Upper lobe of left lung (tissue), 6 donors: ENCODE measurements at regions not wholly inside any gene's neighbourhood (a gene's known extent, or its start where the extent isn't known, plus 50 kb on each side); places are given as distances from the start of the nearest gene placed in this dataset.
"Not testable (repeated sequence)": the region's sequence is repeated elsewhere in the genome, so short reads cannot be mapped to it uniquely, and the experiment has no call there.

Experiments used
- ATAC-seq, 2 donors: fragments of 200-7000 bp; cut with Tn5 transposase; one replicate each; pipeline ENCODE4 v1.9.1; 2022; ENCODE audit warnings: mild to moderate bottlenecking in 2 of 2, moderate library complexity in 2 of 2; ENCODE audit not compliant: low FRiP score in 2 of 2
- DNase-seq, 2 donors: peaks; one replicate each; pipeline ENCODE4 v3.0.0-alpha.2; 2019 to 2020
- H3K27ac ChIP-seq, 4 donors: fragments of 200-600 bp; sonication (generic); one replicate each; pipeline ENCODE4 v1.5.1; 2016 to 2019
- H3K27me3 ChIP-seq, 4 donors: fragments of 200-600 bp; sonication (generic); one replicate each; pipeline ENCODE4 v1.5.1; 2017 to 2019
- H3K36me3 ChIP-seq, 4 donors: fragments of 200-600 bp; sonication (generic); one replicate each; pipeline ENCODE4 v1.5.1; 2016 to 2019
- H3K4me1 ChIP-seq, 4 donors: fragments of 200-600 bp; sonication (generic); one replicate each; pipeline ENCODE4 v1.5.1; 2018 to 2019
- H3K4me3 ChIP-seq, 4 donors: fragments of 200-600 bp; sonication (generic); one replicate each; pipeline ENCODE4 v1.5.1; 2017 to 2019; ENCODE audit warnings: mild to moderate bottlenecking in 2 of 4, moderate library complexity in 1 of 4
- H3K9me3 ChIP-seq, 4 donors: fragments of 200-600 bp; sonication (generic); one replicate each; pipeline ENCODE4 v1.5.1; 2018 to 2019
- CTCF ChIP-seq, 6 experiments: fragments of 450-650 bp in 4 of 6; fragments of 200-600 bp in 2 of 6; sonication (generic) in 2 of 6; IDR thresholded peaks; one replicate each; pipeline ENCODE4 v1.5.1; 2016 to 2019; ENCODE audit warnings: antibody characterized with exemption in 6 of 6
- EP300 ChIP-seq, 4 donors: sonication (generic); formaldehyde crosslinking; IDR thresholded peaks; one replicate each; pipeline ENCODE4 v1.5.1; 2017; ENCODE audit warnings: antibody characterized with exemption in 4 of 4, control low read depth in 2 of 4
- POLR2A ChIP-seq, 4 donors: fragments of 450-650 bp; IDR thresholded peaks; one replicate each; pipeline ENCODE4 v1.5.1; 2016 to 2017; ENCODE audit warnings: antibody characterized with exemption in 4 of 4, mild to moderate bottlenecking in 2 of 4
- POLR2AphosphoS5 ChIP-seq, 2 donors: sonication (generic); formaldehyde crosslinking; IDR thresholded peaks; one replicate each; pipeline ENCODE4 v1.5.1; 2017; ENCODE audit warnings: antibody characterized with exemption in 2 of 2
- WGBS, 2 donors: methylation state at CpG; one replicate each; pipeline ENCODE4 v1.1.5; 2017 to 2018; 5-methylcytosine and 5-hydroxymethylcytosine counted together
- donor health status: DM: no; HTN: no; CAD: no; lungs with moderate emphysema.
- donor health status: DM: no; HTN: yes; CAD: no; lungs with severe emphysema.

DNA sequence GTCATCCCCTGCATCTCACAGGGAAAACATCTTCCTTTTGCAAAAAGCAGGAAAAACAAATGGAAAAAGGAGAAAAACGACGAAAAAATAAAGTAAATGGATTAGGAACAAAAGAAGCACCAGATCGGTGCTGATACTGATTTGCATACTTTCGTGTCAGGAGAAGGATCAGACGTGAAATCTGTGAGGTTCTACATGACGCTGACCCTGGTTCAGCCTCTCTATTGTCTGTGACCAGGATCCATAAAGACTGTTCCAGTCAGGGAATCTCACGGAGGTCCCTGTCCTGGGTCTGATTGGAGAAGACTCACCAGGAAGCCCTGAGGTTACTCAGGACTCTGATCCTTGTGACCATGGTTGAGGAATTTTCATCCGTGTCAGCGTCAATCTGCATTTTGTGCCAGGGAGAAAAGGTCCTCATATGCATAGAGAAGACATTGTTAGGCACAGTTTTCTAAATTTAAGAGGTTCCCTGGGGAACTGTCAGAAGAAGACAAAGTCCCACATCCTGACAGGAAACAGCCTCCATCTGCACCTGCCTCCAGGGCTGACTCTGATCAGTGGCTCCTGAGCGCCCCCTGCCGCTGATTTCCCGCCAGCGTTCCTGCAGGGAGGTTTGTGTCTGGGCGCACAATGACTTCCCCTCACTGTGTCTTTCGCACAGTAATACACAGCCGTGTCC, 808.2 kb downstream of the TMEM121 start:
- peak in 3 of 6 experiments; percentile 22 to 34 (median 30) for TF ChIP-seq CTCF (IDR thresholded peaks at IDR 0.05)
- not testable (repeated sequence) for ATAC-seq, H3K4me1 ChIP-seq, H3K27ac ChIP-seq, H3K9me3 ChIP-seq, H3K4me3 ChIP-seq, H3K36me3 ChIP-seq, H3K27me3 ChIP-seq
- 39 to 44% methylated on average over 10 to 16 of the region's 16 CpGs for WGBS, 2 donors
- peak in 1 of 2 donors; percentile 87 for DNase-seq

DNA sequence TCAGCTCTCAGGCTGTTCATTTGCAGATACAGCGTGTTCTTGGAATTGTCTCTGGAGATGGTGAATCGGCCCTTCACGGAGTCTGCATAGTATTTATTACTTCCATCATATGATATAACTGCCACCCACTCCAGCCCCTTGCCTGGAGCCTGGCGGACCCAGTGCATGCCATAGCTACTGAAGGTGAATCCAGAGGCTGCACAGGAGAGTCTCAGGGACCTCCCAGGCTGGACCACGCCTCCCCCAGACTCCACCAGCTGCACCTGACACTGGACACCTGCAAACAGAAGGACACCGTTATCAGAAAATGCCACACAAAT, 808.7 kb downstream of the TMEM121 start:
- WGBS, 2 donors: 0 to 50% methylated on average over 1 to 6 of the region's 6 CpGs
- H3K36me3 ChIP-seq, H3K4me1 ChIP-seq, H3K27me3 ChIP-seq, DNase-seq, ATAC-seq, H3K27ac ChIP-seq, H3K9me3 ChIP-seq, H3K4me3 ChIP-seq: not testable (repeated sequence)

GRCh38 chr14:106338775-106339174, 812.4 kb downstream of the TMEM121 start:
- H3K4me1 ChIP-seq, H3K9me3 ChIP-seq, H3K36me3 ChIP-seq, ATAC-seq, DNase-seq, H3K4me3 ChIP-seq, H3K27me3 ChIP-seq, H3K27ac ChIP-seq: not testable (repeated sequence)
- 62 to 68% methylated on average over 10 to 15 of the region's 15 CpGs for WGBS, 2 donors

DNA sequence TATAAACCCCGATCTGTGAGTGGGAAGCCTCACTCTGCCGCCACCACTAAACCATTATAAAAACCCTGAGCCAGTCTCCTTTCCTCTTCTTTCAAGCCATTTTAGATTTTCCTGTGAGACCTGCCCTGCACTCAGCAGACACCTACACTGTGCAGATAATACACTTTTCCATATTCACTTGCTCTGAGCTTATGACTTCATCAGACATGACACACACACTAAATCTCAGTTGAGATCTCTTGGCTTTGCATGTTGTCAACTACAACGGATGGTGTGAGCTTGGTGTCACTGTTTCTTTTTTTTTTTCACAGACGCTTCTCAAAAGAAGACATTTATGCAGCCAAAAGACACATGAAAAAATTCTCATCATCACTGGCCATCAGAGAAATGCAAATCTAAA, 814.3 kb downstream of the TMEM121 start:
- not testable (repeated sequence) for H3K4me1 ChIP-seq, ATAC-seq, H3K36me3 ChIP-seq, H3K27ac ChIP-seq, H3K27me3 ChIP-seq, H3K9me3 ChIP-seq, H3K4me3 ChIP-seq, DNase-seq
- 74 to 75% methylated on average over 2 of the region's 4 CpGs for WGBS, 2 donors

DNA sequence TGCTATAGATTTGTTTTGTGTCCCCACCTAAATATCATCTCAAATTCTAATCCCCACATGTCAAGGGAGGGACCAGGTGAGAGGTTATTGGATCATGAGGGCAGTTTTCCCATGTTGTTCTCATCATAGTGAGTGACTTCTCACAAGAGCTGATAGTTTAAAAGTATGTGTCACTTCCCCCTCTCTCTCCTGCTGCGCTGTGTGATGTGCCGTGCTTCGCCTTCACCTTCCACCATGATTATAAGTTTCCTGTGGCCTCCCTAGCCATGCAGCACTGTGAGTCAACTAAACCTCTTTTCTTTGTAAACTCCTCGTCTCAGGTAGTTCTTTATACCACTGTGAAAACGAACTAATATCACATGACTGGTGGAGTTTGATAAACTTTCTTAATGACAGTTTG, 814.8 kb downstream of the TMEM121 start:
- not testable (repeated sequence) for H3K27me3 ChIP-seq, H3K36me3 ChIP-seq, DNase-seq, H3K9me3 ChIP-seq, H3K4me3 ChIP-seq, H3K4me1 ChIP-seq, ATAC-seq, H3K27ac ChIP-seq
- 49 to 64% methylated on average over 4 to 5 of the region's 5 CpGs for WGBS, 2 donors

DNA sequence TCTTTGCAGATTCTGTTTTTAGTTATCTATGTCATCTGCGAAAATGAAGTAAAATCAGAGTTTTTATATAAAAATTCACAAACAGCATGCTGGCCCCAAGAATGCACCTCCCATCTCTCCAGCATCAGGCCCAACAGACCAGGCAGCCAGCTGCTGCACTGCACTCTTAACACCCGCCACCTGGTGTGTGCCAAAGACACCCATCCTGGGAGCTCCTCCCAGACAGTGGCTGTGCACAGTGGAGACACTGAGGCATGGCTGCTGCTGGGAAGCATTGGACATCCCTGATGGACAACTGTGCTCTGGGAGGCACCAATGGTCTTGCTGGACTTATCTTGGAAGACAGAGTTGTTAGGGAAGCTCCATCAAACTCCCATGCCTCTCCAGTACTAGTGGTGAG, 817.2 kb downstream of the TMEM121 start:
- no peak for DNase-seq
- WGBS, 2 donors: 68 to 80% methylated on average over 1 to 2 of the region's 2 CpGs
- ATAC-seq: peak in 1 of 2 donors; percentile 2

DNA sequence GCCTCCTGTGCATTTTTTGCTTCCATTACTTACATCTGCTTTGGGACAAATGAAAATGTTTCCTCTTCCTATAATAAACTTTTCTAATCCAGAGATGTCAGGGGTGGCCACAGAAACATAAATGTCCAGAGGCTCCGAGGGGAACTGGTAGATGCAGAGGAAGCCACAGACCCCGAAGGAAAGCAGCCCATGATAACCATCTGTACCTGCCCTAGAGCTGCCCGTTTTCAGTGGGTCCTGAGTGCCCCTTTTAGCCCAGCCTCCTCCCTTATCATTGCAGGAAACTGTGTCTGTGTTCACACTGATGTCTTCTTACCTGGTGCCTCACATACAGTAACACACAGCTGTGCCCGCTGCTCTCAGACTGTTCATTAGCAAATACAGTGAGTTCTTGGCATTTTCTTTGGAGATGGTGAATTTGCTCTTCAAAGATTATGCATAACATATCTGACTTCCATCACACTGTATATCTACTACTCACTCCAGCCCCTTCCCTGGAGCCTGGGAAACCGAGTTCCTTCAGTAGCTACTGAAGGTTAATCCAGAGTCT, 817.8 kb downstream of the TMEM121 start:
- peak in 1 of 2 donors; percentile 4 for ATAC-seq
- H3K27me3 ChIP-seq, H3K9me3 ChIP-seq, H3K4me1 ChIP-seq, H3K36me3 ChIP-seq, H3K4me3 ChIP-seq, H3K27ac ChIP-seq, DNase-seq: not testable (repeated sequence)
- WGBS, 2 donors: 21 to 26% methylated on average over 5 of the region's 5 CpGs

More for the DNA sequence above, 817.2 kb downstream of the TMEM121 start:
- H3K4me1 ChIP-seq: no peaks in the 10 kb centered on the region
- TF ChIP-seq POLR2A (IDR thresholded peaks at IDR 0.05) (no peak), EP300 (IDR thresholded peaks at IDR 0.05) (no peak), CTCF (IDR thresholded peaks at IDR 0.05) (no peak), POLR2AphosphoS5 (IDR thresholded peaks at IDR 0.05) (no peak)
- H3K9me3 ChIP-seq: no peaks in the 10 kb centered on the region
- H3K27me3 ChIP-seq: peaks cover 0 to 3% (median 0%) of the 10 kb centered on the region in 4 donors
- no peak overlapping the region for H3K4me3 ChIP-seq
- H3K27ac ChIP-seq: no peak overlapping the region
- no peaks in the 10 kb centered on the region for H3K36me3 ChIP-seq

- not testable (repeated sequence) for H3K4me1 ChIP-seq, H3K9me3 ChIP-seq, H3K4me3 ChIP-seq, ATAC-seq, H3K27ac ChIP-seq, H3K36me3 ChIP-seq, DNase-seq, H3K27me3 ChIP-seq
- 65 to 74% methylated on average over 5 of the region's 5 CpGs for WGBS, 2 donors
Observed at GRCh38 chr14:106344791-106345479, 818.6 kb downstream of the TMEM121 start.
